ENCODE measurements at regions not wholly inside any gene's neighbourhood (a gene's known extent, or its start where the extent isn't known, plus 50 kb on each side); places are given as distances from the start of the nearest gene placed in this dataset.

DNA sequence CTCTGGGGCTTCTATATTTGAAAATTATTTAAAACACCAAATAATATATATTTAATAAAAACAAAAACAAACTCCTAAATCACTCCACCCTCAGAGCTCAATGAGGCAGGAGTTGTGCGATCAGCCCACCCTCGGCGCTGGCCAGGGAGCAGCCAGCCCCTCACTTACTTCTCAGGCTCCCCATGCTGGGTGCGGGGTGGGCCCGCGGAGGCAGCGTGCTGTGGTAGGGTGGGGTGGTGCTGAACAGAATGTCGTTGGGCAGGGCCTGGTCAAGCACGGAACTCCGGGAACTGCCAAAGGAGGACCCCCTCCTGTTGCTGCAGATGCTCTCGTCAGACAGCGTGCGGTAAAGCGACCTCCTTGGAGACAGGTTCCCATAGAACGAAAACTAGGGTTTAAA, 204.5 kb downstream of the SIPA1L2 start:
- TF ChIP-seq, protein P1, sequence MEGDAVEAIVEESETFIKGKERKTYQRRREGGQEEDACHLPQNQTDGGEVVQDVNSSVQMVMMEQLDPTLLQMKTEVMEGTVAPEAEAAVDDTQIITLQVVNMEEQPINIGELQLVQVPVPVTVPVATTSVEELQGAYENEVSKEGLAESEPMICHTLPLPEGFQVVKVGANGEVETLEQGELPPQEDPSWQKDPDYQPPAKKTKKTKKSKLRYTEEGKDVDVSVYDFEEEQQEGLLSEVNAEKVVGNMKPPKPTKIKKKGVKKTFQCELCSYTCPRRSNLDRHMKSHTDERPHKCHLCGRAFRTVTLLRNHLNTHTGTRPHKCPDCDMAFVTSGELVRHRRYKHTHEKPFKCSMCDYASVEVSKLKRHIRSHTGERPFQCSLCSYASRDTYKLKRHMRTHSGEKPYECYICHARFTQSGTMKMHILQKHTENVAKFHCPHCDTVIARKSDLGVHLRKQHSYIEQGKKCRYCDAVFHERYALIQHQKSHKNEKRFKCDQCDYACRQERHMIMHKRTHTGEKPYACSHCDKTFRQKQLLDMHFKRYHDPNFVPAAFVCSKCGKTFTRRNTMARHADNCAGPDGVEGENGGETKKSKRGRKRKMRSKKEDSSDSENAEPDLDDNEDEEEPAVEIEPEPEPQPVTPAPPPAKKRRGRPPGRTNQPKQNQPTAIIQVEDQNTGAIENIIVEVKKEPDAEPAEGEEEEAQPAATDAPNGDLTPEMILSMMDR (IDR thresholded peaks at IDR 0.05), result no peak
- TF ChIP-seq POLR2A (IDR thresholded peaks at IDR 0.05), result no peak
- TF ChIP-seq POLR2AphosphoS5 (IDR thresholded peaks at IDR 0.05), result no peak
